Activated T-helper 2 cell treated with anti-CD3 and anti-CD28 coated beads, Interferon-gamma antibody, Interleukin-2, Interleukin-4, amounts not matched to agents 10 μg/mL and 5 μg/mL and 100 μg/mL, durations not matched to agents 14 hours and 24 hours and 36 hours (primary cell): ENCODE measurements at regions not wholly inside any gene's neighbourhood (a gene's known extent, or its start where the extent isn't known, plus 50 kb on each side); places are given as distances from the start of the nearest gene placed in this dataset.
A peak's percentile ranks its signal among the peaks of the same experiment; 100 is the strongest.

ENCODE experiments used
- DNase-seq: peaks from one replicate; pipeline ENCODE4 v3.0.0; 2021; ENCODE audit warnings: low spot score
- H3K27ac Mint-ChIP-seq: one replicate; pipeline ENCODE4 v1.8.0; 2021; ENCODE audit warnings: mixed read lengths
- H3K27me3 Mint-ChIP-seq: one replicate; pipeline ENCODE4 v1.8.0; 2021; ENCODE audit warnings: low read depth, mixed read lengths
- H3K36me3 Mint-ChIP-seq: one replicate; pipeline ENCODE4 v1.8.0; 2021; ENCODE audit warnings: low read depth, mixed read lengths
- H3K4me1 Mint-ChIP-seq: one replicate; pipeline ENCODE4 v1.8.0; 2021; ENCODE audit warnings: low read depth, mixed read lengths
- H3K4me3 Mint-ChIP-seq: one replicate; pipeline ENCODE4 v1.8.0; 2021; ENCODE audit warnings: low read depth, mild to moderate bottlenecking, moderate library complexity, mixed read lengths
- H3K9me3 Mint-ChIP-seq: one replicate; pipeline ENCODE4 v1.8.0; 2021; ENCODE audit warnings: mixed read lengths
- intact Hi-C: fragments of 100-400 bp; cut with micrococcal nuclease; formaldehyde crosslinking; loops from one replicate; pipeline ENCODE4 v1.15.1; 2023

GRCh38 chr6:144335311-144335861, 50.3 kb downstream of the UTRN start:
- DNase-seq, result no peak
- no peaks in the 10 kb centered on the region for H3K36me3 Mint-ChIP-seq
- no peaks in the 10 kb centered on the region for H3K27me3 Mint-ChIP-seq
- H3K9me3 Mint-ChIP-seq, result no peaks in the 10 kb centered on the region
- H3K27ac Mint-ChIP-seq, result peak overlapping the region; percentile 65
- peak overlapping the region; percentile 73 for H3K4me3 Mint-ChIP-seq
- intact Hi-C loops, result loop anchor here (2.0 kb wide), 1 partner anchor 25 kb away; no protein-coding TSS in a partner anchor
- H3K4me1 Mint-ChIP-seq, result peaks cover 48% of the 10 kb centered on the region

- Mint-ChIP-seq H3K27ac (no peak overlapping the region), H3K4me1 (peaks cover 53% of the 10 kb centered on the region), H3K4me3 (peak overlapping the region; percentile 73), H3K9me3 (no peaks in the 10 kb centered on the region), H3K27me3 (no peaks in the 10 kb centered on the region), H3K36me3 (no peaks in the 10 kb centered on the region)
- intact Hi-C loops, result loop anchor here (2.0 kb wide), 1 partner anchor 25 kb away; no protein-coding TSS in a partner anchor
- DNase-seq, result no peak
These were observed 50.8 kb downstream of the UTRN start for GRCh38 chr6:144335914-144336313.

GRCh38 chr6:144336900-144337299, 51.8 kb downstream of the UTRN start:
- no peaks in the 10 kb centered on the region for H3K9me3 Mint-ChIP-seq
- no peak for DNase-seq
- H3K27ac Mint-ChIP-seq, result no peak overlapping the region
- no peaks in the 10 kb centered on the region for H3K36me3 Mint-ChIP-seq
- no peaks in the 10 kb centered on the region for H3K27me3 Mint-ChIP-seq
- intact Hi-C loops, result no loop called here
- peaks cover 61% of the 10 kb centered on the region for H3K4me1 Mint-ChIP-seq
- H3K4me3 Mint-ChIP-seq, result no peak overlapping the region

- Mint-ChIP-seq H3K36me3 (no peaks in the 10 kb centered on the region), H3K27me3 (no peaks in the 10 kb centered on the region), H3K4me3 (no peak overlapping the region), H3K27ac (no peak overlapping the region), H3K4me1 (peaks cover 68% of the 10 kb centered on the region), H3K9me3 (no peaks in the 10 kb centered on the region)
- DNase-seq, result no peak
- intact Hi-C loops, result no loop called here
These were observed 53.3 kb downstream of the UTRN start for GRCh38 chr6:144338474-144338873.

GRCh38 chr6:144338951-144339700, 54.0 kb downstream of the UTRN start:
- intact Hi-C loops, result no loop called here
- Mint-ChIP-seq H3K4me1 (peaks cover 69% of the 10 kb centered on the region), H3K27ac (no peak overlapping the region)

GRCh38 chr6:144339859-144340452, 54.8 kb downstream of the UTRN start:
- H3K27ac Mint-ChIP-seq, result no peak overlapping the region
- H3K36me3 Mint-ChIP-seq, result no peaks in the 10 kb centered on the region
- intact Hi-C loops, result loop anchor here (5.0 kb wide), 1 partner anchor 243 kb away; the partner anchor contains the start of gene SF3B5
- H3K9me3 Mint-ChIP-seq, result no peaks in the 10 kb centered on the region
- DNase-seq, result no peak
- H3K4me1 Mint-ChIP-seq, result peaks cover 67% of the 10 kb centered on the region
- no peak overlapping the region for H3K4me3 Mint-ChIP-seq
- no peaks in the 10 kb centered on the region for H3K27me3 Mint-ChIP-seq

More at GRCh38 chr6:144338951-144339700, 54.0 kb downstream of the UTRN start:
- DNase-seq, result no peak
- Mint-ChIP-seq H3K27me3 (no peaks in the 10 kb centered on the region), H3K9me3 (no peaks in the 10 kb centered on the region), H3K36me3 (no peaks in the 10 kb centered on the region), H3K4me3 (no peak overlapping the region)

- Mint-ChIP-seq H3K27ac (no peak overlapping the region), H3K9me3 (no peaks in the 10 kb centered on the region), H3K4me3 (no peak overlapping the region), H3K36me3 (peaks cover 2% of the 10 kb centered on the region), H3K4me1 (peaks cover 66% of the 10 kb centered on the region), H3K27me3 (no peaks in the 10 kb centered on the region)
- intact Hi-C loops, result loop anchor here (5.0 kb wide), 1 partner anchor 243 kb away; the partner anchor contains the start of gene SF3B5
- DNase-seq, result no peak
These were observed 55.6 kb downstream of the UTRN start for GRCh38 chr6:144340541-144341371.

GRCh38 chr6:144341831-144342527, 56.8 kb downstream of the UTRN start:
- peak overlapping the region; percentile 6 for H3K27ac Mint-ChIP-seq
- H3K4me1 Mint-ChIP-seq, result peaks cover 60% of the 10 kb centered on the region
- H3K27me3 Mint-ChIP-seq, result no peaks in the 10 kb centered on the region
- intact Hi-C loops, result loop anchor here (2.0 to 5.0 kb wide), 2 partner anchors 219 to 245 kb away; partner anchors contain the start of gene SF3B5
- H3K36me3 Mint-ChIP-seq, result peaks cover 5% of the 10 kb centered on the region
- no peak overlapping the region for H3K4me3 Mint-ChIP-seq
- no peak for DNase-seq
- no peaks in the 10 kb centered on the region for H3K9me3 Mint-ChIP-seq

GRCh38 chr6:144343701-144344428, 58.7 kb downstream of the UTRN start:
- peak overlapping the region; percentile 99 for H3K27ac Mint-ChIP-seq
- H3K36me3 Mint-ChIP-seq, result peaks cover 15% of the 10 kb centered on the region
- H3K27me3 Mint-ChIP-seq, result no peaks in the 10 kb centered on the region
- H3K9me3 Mint-ChIP-seq, result no peaks in the 10 kb centered on the region
- intact Hi-C loops, result loop anchor here (1.0 to 5.0 kb wide), 7 partner anchors 10 to 247 kb away; partner anchors contain the start of genes SF3B5, STX11 and UTRN
- H3K4me1 Mint-ChIP-seq, result peaks cover 67% of the 10 kb centered on the region
- DNase-seq, result peak; percentile 44
- peak overlapping the region; percentile 93 for H3K4me3 Mint-ChIP-seq

GRCh38 chr6:144344646-144345045, 59.5 kb downstream of the UTRN start:
- DNase-seq, result no peak
- H3K36me3 Mint-ChIP-seq, result peaks cover 15% of the 10 kb centered on the region
- peaks cover 65% of the 10 kb centered on the region for H3K4me1 Mint-ChIP-seq
- intact Hi-C loops, result loop anchor here (1.0 to 5.0 kb wide), 6 partner anchors 10 to 247 kb away; partner anchors contain the start of genes SF3B5, STX11 and UTRN
- H3K27me3 Mint-ChIP-seq, result no peaks in the 10 kb centered on the region
- H3K4me3 Mint-ChIP-seq, result peak overlapping the region; percentile 93
- no peaks in the 10 kb centered on the region for H3K9me3 Mint-ChIP-seq
- peak overlapping the region; percentile 99 for H3K27ac Mint-ChIP-seq

GRCh38 chr6:144345451-144345850, 60.3 kb downstream of the UTRN start:
- Mint-ChIP-seq H3K27me3 (no peaks in the 10 kb centered on the region), H3K36me3 (peaks cover 17% of the 10 kb centered on the region), H3K27ac (peak overlapping the region; percentile 99), H3K4me3 (peak overlapping the region; percentile 93), H3K9me3 (no peaks in the 10 kb centered on the region), H3K4me1 (peaks cover 68% of the 10 kb centered on the region)
- no peak for DNase-seq
- intact Hi-C loops, result loop anchor here (2.0 kb wide), 2 partner anchors 61 to 195 kb away; partner anchors contain the start of genes STX11 and UTRN
